ENCODE measurements at regions not wholly inside any gene's neighbourhood (a gene's known extent, or its start where the extent isn't known, plus 50 kb on each side); places are given as distances from the start of the nearest gene placed in this dataset.
"Not testable (repeated sequence)": the region's sequence is repeated elsewhere in the genome, so short reads cannot be mapped to it uniquely, and the experiment has no call there.

- no peak for DNase-seq (ENCODE audit: low spot score)
These were observed 532.8 kb downstream of the XYLT1 start for GRCh38 chr16:16938009-16938408.

- no peak for DNase-seq (ENCODE audit: low spot score)
These were observed 531.8 kb downstream of the XYLT1 start for GRCh38 chr16:16938980-16939379.

GRCh38 chr16:16940351-16940750 lies 530.4 kb downstream of the XYLT1 start:
- DNase-seq (ENCODE audit: low spot score) = no peak

- DNase-seq (ENCODE audit: low spot score) = not testable (repeated sequence)
These were observed 527.9 kb downstream of the XYLT1 start for GRCh38 chr16:16942849-16943248.

GRCh38 chr16:16945207-16945606 lies 525.6 kb downstream of the XYLT1 start:
- DNase-seq (ENCODE audit: low spot score) = no peak

- no peak for DNase-seq (ENCODE audit: low spot score)
These were observed 514.4 kb downstream of the XYLT1 start for GRCh38 chr16:16956376-16956775.

GRCh38 chr16:16960785-16961184 lies 510.0 kb downstream of the XYLT1 start:
- DNase-seq (ENCODE audit: low spot score) = no peak

- DNase-seq (ENCODE audit: low spot score) = no peak
These were observed 504.3 kb downstream of the XYLT1 start for GRCh38 chr16:16966439-16966838.

GRCh38 chr16:16971042-16971441 lies 499.7 kb downstream of the XYLT1 start:
- no peak for DNase-seq (ENCODE audit: low spot score)

- DNase-seq (ENCODE audit: low spot score) = no peak
These were observed 497.9 kb downstream of the XYLT1 start for GRCh38 chr16:16972831-16973230.

GRCh38 chr16:16973707-16974591 lies 496.8 kb downstream of the XYLT1 start:
- no peak for DNase-seq (ENCODE audit: low spot score)

GRCh38 chr16:16982614-16983013 lies 488.1 kb downstream of the XYLT1 start:
- no peak for DNase-seq (ENCODE audit: low spot score)

GRCh38 chr16:16983582-16983981 lies 487.2 kb downstream of the XYLT1 start:
- no peak for DNase-seq (ENCODE audit: low spot score)

GRCh38 chr16:16984091-16984490 lies 486.7 kb downstream of the XYLT1 start:
- not testable (repeated sequence) for DNase-seq (ENCODE audit: low spot score)

- DNase-seq (ENCODE audit: low spot score) = no peak
These were observed 485.1 kb downstream of the XYLT1 start for GRCh38 chr16:16985707-16986106.

GRCh38 chr16:16988963-16989362 lies 481.8 kb downstream of the XYLT1 start:
- no peak for DNase-seq (ENCODE audit: low spot score)

- no peak for DNase-seq (ENCODE audit: low spot score)
These were observed 481.4 kb downstream of the XYLT1 start for GRCh38 chr16:16989368-16989767.

GRCh38 chr16:16991711-16992110 lies 479.0 kb downstream of the XYLT1 start:
- DNase-seq (ENCODE audit: low spot score) = no peak

GRCh38 chr16:16992975-16993765 lies 477.6 kb downstream of the XYLT1 start:
- no peak for DNase-seq (ENCODE audit: low spot score)

GRCh38 chr16:16994831-16995230 lies 475.9 kb downstream of the XYLT1 start:
- no peak for DNase-seq (ENCODE audit: low spot score)

- no peak for DNase-seq (ENCODE audit: low spot score)
These were observed 473.9 kb downstream of the XYLT1 start for GRCh38 chr16:16996827-16997226.

- no peak for DNase-seq (ENCODE audit: low spot score)
These were observed 473.4 kb downstream of the XYLT1 start for GRCh38 chr16:16997349-16997748.

- DNase-seq (ENCODE audit: low spot score) = no peak
These were observed 469.3 kb downstream of the XYLT1 start for GRCh38 chr16:17001471-17001870.

All from AG20443 (cell line).